Small intestine (tissue), 7 donors: ENCODE measurements at regions not wholly inside any gene's neighbourhood (a gene's known extent, or its start where the extent isn't known, plus 50 kb on each side); places are given as distances from the start of the nearest gene placed in this dataset.

Experiments
- DNase-seq, 2 donors: peaks; one replicate each; pipeline versions ENCODE4 v3.0.0 to v3.0.0-alpha.2; 2013
- FAIRE-seq: peaks from 2 replicates; lab custom pipeline; 2012; peaks lifted over from hg19 to GRCh38; lab: Jason Lieb, UNC
- H3K27ac ChIP-seq, 3 donors: one replicate each; pipeline ENCODE4 v1.5.1; 2013; ENCODE audit warnings: low read length in 2 of 3, mild to moderate bottlenecking in 2 of 3, control low read depth in 1 of 3, inconsistent platforms in 1 of 3, low read depth in 1 of 3, moderate library complexity in 1 of 3
- H3K27me3 ChIP-seq, 3 donors: one replicate each; pipeline ENCODE4 v1.6.1; 2013; ENCODE audit warnings: low read length in 3 of 3, inconsistent platforms in 1 of 3; ENCODE audit not compliant: control insufficient read depth in 3 of 3, insufficient read depth in 3 of 3
- H3K36me3 ChIP-seq, 3 donors: one replicate each; pipeline ENCODE4 v1.6.1; 2013; ENCODE audit warnings: low read length in 3 of 3, inconsistent platforms in 1 of 3, low read depth in 1 of 3, mild to moderate bottlenecking in 1 of 3, moderate library complexity in 1 of 3; ENCODE audit not compliant: control insufficient read depth in 3 of 3, insufficient read depth in 2 of 3
- H3K4me1 ChIP-seq, 3 donors: one replicate each; pipeline ENCODE4 v1.6.1; 2013; ENCODE audit warnings: low read length in 2 of 3, inconsistent platforms in 1 of 3, low read depth in 1 of 3, mild to moderate bottlenecking in 1 of 3, moderate library complexity in 1 of 3; ENCODE audit not compliant: control insufficient read depth in 3 of 3, insufficient read depth in 2 of 3
- H3K4me3 ChIP-seq, 3 donors: one replicate each; pipeline ENCODE4 v1.5.1; 2013; ENCODE audit warnings: low read length in 3 of 3, control low read depth in 1 of 3, inconsistent platforms in 1 of 3, low read depth in 1 of 3, mild to moderate bottlenecking in 1 of 3, moderate library complexity in 1 of 3
- H3K9me3 ChIP-seq, 2 donors: one replicate each; pipeline ENCODE4 v1.6.1; 2013; ENCODE audit warnings: low read depth in 1 of 2, low read length in 1 of 2; ENCODE audit not compliant: control insufficient read depth in 2 of 2, insufficient read depth in 1 of 2
- WGBS, 3 donors: extraction: QIAGEN DNeasy Blood & Tissue Kit; methylation state at CpG; one replicate each; pipeline ENCODE4 v1.1.7; 2013; 5-methylcytosine and 5-hydroxymethylcytosine counted together
- donor health status: healthy with polysubstance abuse.
- donor health status: control.
- donor health status: control.
- donor health status: Bipolar disorder and iron deficiency.
- donor health status: healthy.

GRCh38 chr10:69733791-69734261 lies 67.9 kb upstream of the COL13A1 start:
- no peak overlapping the region for H3K27ac ChIP-seq
- no peak for DNase-seq
- 53 to 61% (median 53%) methylated on average over 4 of the region's 4 CpGs for WGBS, 3 donors

GRCh38 chr10:69734416-69734796 lies 67.3 kb upstream of the COL13A1 start:
- H3K27ac ChIP-seq: no peak overlapping the region
- DNase-seq (no peak), FAIRE-seq (no peak)
- no peaks in the 10 kb centered on the region for H3K36me3 ChIP-seq
- 63 to 79% (median 73%) methylated on average over 8 of the region's 8 CpGs for WGBS, 3 donors
- no peaks in the 10 kb centered on the region for H3K9me3 ChIP-seq
- no peaks in the 10 kb centered on the region for H3K27me3 ChIP-seq
- H3K4me3 ChIP-seq: no peak overlapping the region
- no peaks in the 10 kb centered on the region for H3K4me1 ChIP-seq

More at GRCh38 chr10:69733791-69734261, 67.9 kb upstream of the COL13A1 start:
- no peaks in the 10 kb centered on the region for H3K27me3 ChIP-seq
- no peak overlapping the region for H3K4me3 ChIP-seq
- no peak for FAIRE-seq
- H3K9me3 ChIP-seq: no peaks in the 10 kb centered on the region
- H3K36me3 ChIP-seq: no peaks in the 10 kb centered on the region
- H3K4me1 ChIP-seq: no peaks in the 10 kb centered on the region

GRCh38 chr10:69734797-69735468 lies 66.8 kb upstream of the COL13A1 start:
- Histone ChIP-seq H3K27ac (no peak overlapping the region), H3K36me3 (no peaks in the 10 kb centered on the region), H3K9me3 (no peaks in the 10 kb centered on the region), H3K4me3 (no peak overlapping the region), H3K4me1 (no peaks in the 10 kb centered on the region), H3K27me3 (no peaks in the 10 kb centered on the region)
- DNase-seq (no peak), FAIRE-seq (no peak)
- 68 to 79% (median 77%) methylated on average over 7 to 9 of the region's 9 CpGs for WGBS, 3 donors

GRCh38 chr10:69736886-69737641 lies 64.6 kb upstream of the COL13A1 start:
- DNase-seq (no peak), FAIRE-seq (no peak)

GRCh38 chr10:69738071-69738470 lies 63.6 kb upstream of the COL13A1 start:
- H3K9me3 ChIP-seq: no peaks in the 10 kb centered on the region
- 60 to 72% (median 62%) methylated on average over 5 of the region's 5 CpGs for WGBS, 3 donors
- H3K27ac ChIP-seq: no peak overlapping the region
- H3K36me3 ChIP-seq: no peaks in the 10 kb centered on the region
- H3K4me3 ChIP-seq: no peak overlapping the region
- DNase-seq: no peak
- FAIRE-seq: no peak
- no peaks in the 10 kb centered on the region for H3K4me1 ChIP-seq
- no peaks in the 10 kb centered on the region for H3K27me3 ChIP-seq

More at GRCh38 chr10:69736886-69737641, 64.6 kb upstream of the COL13A1 start:
- 80 to 85% (median 82%) methylated on average over 12 of the region's 12 CpGs for WGBS, 3 donors
- Histone ChIP-seq H3K9me3 (no peaks in the 10 kb centered on the region), H3K4me3 (no peak overlapping the region), H3K27ac (no peak overlapping the region), H3K4me1 (no peaks in the 10 kb centered on the region), H3K27me3 (no peaks in the 10 kb centered on the region), H3K36me3 (no peaks in the 10 kb centered on the region)

GRCh38 chr10:69738858-69739435 lies 62.8 kb upstream of the COL13A1 start:
- H3K9me3 ChIP-seq: no peaks in the 10 kb centered on the region
- H3K27ac ChIP-seq: no peak overlapping the region
- WGBS, 3 donors: 68 to 78% (median 68%) methylated on average over 6 of the region's 6 CpGs
- no peaks in the 10 kb centered on the region for H3K4me1 ChIP-seq
- DNase-seq: no peak
- FAIRE-seq: no peak
- H3K27me3 ChIP-seq: no peaks in the 10 kb centered on the region
- no peaks in the 10 kb centered on the region for H3K36me3 ChIP-seq
- no peak overlapping the region for H3K4me3 ChIP-seq

- Histone ChIP-seq H3K4me1 (no peaks in the 10 kb centered on the region), H3K27me3 (no peaks in the 10 kb centered on the region), H3K27ac (no peak overlapping the region), H3K4me3 (no peak overlapping the region), H3K36me3 (no peaks in the 10 kb centered on the region), H3K9me3 (no peaks in the 10 kb centered on the region)
- no peak for DNase-seq
- FAIRE-seq: no peak
- 68 to 73% (median 68%) methylated on average over 7 of the region's 7 CpGs for WGBS, 3 donors
These were observed 62.1 kb upstream of the COL13A1 start for GRCh38 chr10:69739634-69740033.

GRCh38 chr10:69740126-69740525 lies 61.6 kb upstream of the COL13A1 start:
- Histone ChIP-seq H3K4me1 (no peaks in the 10 kb centered on the region), H3K27ac (no peak overlapping the region), H3K9me3 (no peaks in the 10 kb centered on the region), H3K27me3 (no peaks in the 10 kb centered on the region), H3K36me3 (no peaks in the 10 kb centered on the region), H3K4me3 (no peak overlapping the region)
- no peak for DNase-seq
- 64 to 87% (median 72%) methylated on average over 3 of the region's 3 CpGs for WGBS, 3 donors
- FAIRE-seq: no peak
